GM23338 (cell line): ENCODE measurements at regions not wholly inside any gene's neighbourhood (a gene's known extent, or its start where the extent isn't known, plus 50 kb on each side); places are given as distances from the start of the nearest gene placed in this dataset.

ENCODE experiments used
- ATAC-seq: fragments of 200-7000 bp; cut with Tn5 transposase; 3 replicates; pipeline ENCODE4 v1.9.1; 2020
- DNase-seq: peaks from one replicate; pipeline ENCODE4 v3.0.0-alpha.2; 2015; ENCODE audit warnings: low spot score
- H2AFZ ChIP-seq: fragments of 200-600 bp; sonication (generic); 2 replicates; pipeline ENCODE4 v1.8.0; 2016; ENCODE audit warnings: antibody characterized with exemption, mild to moderate bottlenecking, moderate library complexity
- H3F3A ChIP-seq: fragments of 200-600 bp; sonication (generic); replicated peaks from 2 replicates; pipeline ENCODE4 v1.8.0; 2017; ENCODE audit warnings: antibody characterized with exemption, mixed run types, low read depth
- H3K27ac ChIP-seq: fragments of 200-600 bp; sonication (generic); 2 replicates; pipeline ENCODE4 v1.6.1; 2016; ENCODE audit warnings: low read depth
- H3K27me3 ChIP-seq: fragments of 200-600 bp; sonication (generic); 2 replicates; pipeline ENCODE4 v1.8.0; 2016; ENCODE audit warnings: mild to moderate bottlenecking, mixed run types, moderate library complexity; ENCODE audit not compliant: insufficient read depth
- H3K36me3 ChIP-seq: fragments of 200-600 bp; sonication (generic); 2 replicates; pipeline ENCODE4 v1.8.0; 2016; ENCODE audit warnings: mild to moderate bottlenecking; ENCODE audit not compliant: insufficient read depth
- H3K4me1 ChIP-seq: fragments of 200-600 bp; sonication (generic); 2 replicates; pipeline ENCODE4 v1.8.0; 2016; ENCODE audit warnings: mild to moderate bottlenecking, moderate library complexity; ENCODE audit not compliant: insufficient read depth
- H3K4me2 ChIP-seq: fragments of 200-600 bp; sonication (generic); 2 replicates; pipeline ENCODE4 v1.7.1; 2017; ENCODE audit warnings: mixed run types
- H3K4me3 ChIP-seq: fragments of 200-600 bp; sonication (generic); 2 replicates; pipeline ENCODE4 v1.6.1; 2016; ENCODE audit warnings: mixed run types
- H3K79me2 ChIP-seq: fragments of 200-600 bp; sonication (generic); replicated peaks from 2 replicates; pipeline ENCODE4 v1.8.0; 2017; ENCODE audit warnings: mild to moderate bottlenecking; ENCODE audit not compliant: insufficient read depth
- H3K9me2 ChIP-seq: fragments of 200-600 bp; sonication (generic); 2 replicates; pipeline ENCODE4 v1.8.0; 2017; ENCODE audit not compliant: insufficient read depth
- H4K20me1 ChIP-seq: fragments of 200-600 bp; sonication (generic); replicated peaks from 2 replicates; pipeline ENCODE4 v1.8.0; 2017; ENCODE audit warnings: mild to moderate bottlenecking; ENCODE audit not compliant: insufficient read depth
- H3K27ac Mint-ChIP-seq: 2 replicates; pipeline ENCODE4 v1.8.0; 2020; ENCODE audit warnings: inconsistent platforms, mild to moderate bottlenecking, moderate library complexity, mixed read lengths
- H3K27me3 Mint-ChIP-seq: 3 replicates; pipeline ENCODE4 v1.8.0; 2022; ENCODE audit warnings: low read depth, mild to moderate bottlenecking, moderate library complexity, mixed read lengths, inconsistent platforms; ENCODE audit not compliant: insufficient read depth, poor library complexity
- H3K36me3 Mint-ChIP-seq: 3 replicates; pipeline ENCODE4 v1.8.0; 2021; ENCODE audit warnings: low read depth, mild to moderate bottlenecking, inconsistent platforms, moderate library complexity, mixed read lengths
- H3K4me1 Mint-ChIP-seq: 3 replicates; pipeline ENCODE4 v1.8.0; 2020; ENCODE audit warnings: mild to moderate bottlenecking, inconsistent platforms, mixed read lengths
- H3K4me3 Mint-ChIP-seq: 3 replicates; pipeline ENCODE4 v1.8.0; 2021; ENCODE audit warnings: moderate library complexity, mild to moderate bottlenecking, inconsistent platforms, mixed read lengths
- H3K9me3 Mint-ChIP-seq: 3 replicates; pipeline ENCODE4 v1.8.0; 2020; ENCODE audit warnings: moderate library complexity, mild to moderate bottlenecking, inconsistent platforms, mixed read lengths
- CTCF ChIP-seq, 2 experiments: fragments of 200-600 bp in 1 of 2; sonication (generic) in 1 of 2; conservative IDR thresholded peaks; 2 replicates each; pipeline versions ENCODE4 v1.5.1 to v1.6.1; 2016 to 2017; ENCODE audit warnings: antibody characterized with exemption in 2 of 2, low read depth in 2 of 2, mild to moderate bottlenecking in 2 of 2, moderate library complexity in 1 of 2
- ETS1 ChIP-seq: IDR thresholded peaks from 2 replicates; pipeline ENCODE4 v1.6.1; 2016; ENCODE audit warnings: antibody characterized with exemption
- EZH2 ChIP-seq: fragments of 200-600 bp; sonication (generic); IDR thresholded peaks from one replicate; pipeline ENCODE4 v1.8.0; 2017; ENCODE audit warnings: antibody characterized with exemption, mild to moderate bottlenecking, low read depth; ENCODE audit not compliant: unreplicated experiment
- EZH2phosphoT487 ChIP-seq: fragments of 200-600 bp; sonication (generic); IDR thresholded peaks from one replicate; pipeline ENCODE4 v1.8.1; 2018; ENCODE audit warnings: antibody characterized with exemption; ENCODE audit not compliant: unreplicated experiment
- JUNB ChIP-seq: IDR thresholded peaks from one replicate; pipeline ENCODE4 v1.6.1; 2016; ENCODE audit warnings: antibody characterized with exemption; ENCODE audit not compliant: unreplicated experiment
- POLR2AphosphoS5 ChIP-seq: IDR thresholded peaks from 2 replicates; pipeline ENCODE4 v1.6.1; 2016; ENCODE audit warnings: antibody characterized with exemption, low read depth
- REST ChIP-seq: IDR thresholded peaks from one replicate; pipeline ENCODE4 v1.6.1; 2018; ENCODE audit warnings: antibody characterized with exemption; ENCODE audit not compliant: unreplicated experiment
- STAT1 ChIP-seq: IDR thresholded peaks from one replicate; pipeline ENCODE4 v1.6.1; 2016; ENCODE audit warnings: antibody characterized with exemption; ENCODE audit not compliant: unreplicated experiment
- ZNF114 ChIP-seq: fragments of 250-450 bp; sonication (Bioruptor Pico); IDR thresholded peaks from 2 replicates; pipeline ENCODE4 v1.5.0; 2020; ENCODE audit warnings: mild to moderate bottlenecking, moderate library complexity
- ZNF331 ChIP-seq: fragments of 250-450 bp; sonication (Bioruptor Pico); IDR thresholded peaks from 2 replicates; pipeline ENCODE4 v1.5.0; 2020; ENCODE audit warnings: low read depth, mild to moderate bottlenecking, moderate library complexity

- Histone ChIP-seq H4K20me1 (no peaks in the 10 kb centered on the region), H3K36me3 (no peaks in the 10 kb centered on the region), H3K4me2 (no peak overlapping the region), H3K9me2 (peaks cover 8% of the 10 kb centered on the region; the same call in 1 of the 2 replicates), H3K4me1 (no peaks in the 10 kb centered on the region), H3K27ac (no peak overlapping the region), H3K27me3 (no peaks in the 10 kb centered on the region), H3K4me3 (no peak overlapping the region), H3F3A (no peaks in the 10 kb centered on the region), H3K79me2 (no peaks in the 10 kb centered on the region), H2AFZ (no peak overlapping the region)
- Mint-ChIP-seq H3K9me3 (peaks cover 22% of the 10 kb centered on the region), H3K4me1 (no peaks in the 10 kb centered on the region; the same call in 2 of the 3 replicates), H3K4me3 (no peak overlapping the region), H3K36me3 (peaks cover 8% of the 10 kb centered on the region; the same call in 2 of the 3 replicates), H3K27ac (no peak overlapping the region), H3K27me3 (peaks cover 2% of the 10 kb centered on the region)
- DNase-seq (no peak), ATAC-seq (no peak)
- TF ChIP-seq ETS1: no peak
- TF ChIP-seq EZH2: no peak
- TF ChIP-seq EZH2phosphoT487: no peak
- TF ChIP-seq REST: no peak
- TF ChIP-seq ZNF331: peak; percentile 82
- TF ChIP-seq CTCF (conservative IDR thresholded peaks at IDR 0.05; ENCODE audit: low read depth in 2 of 2): no peak
These were observed 370.2 kb upstream of the TMTC1 start for GRCh38 chr12:30153981-30154380.

- no peaks in the 10 kb centered on the region for H3K79me2 ChIP-seq
- no peaks in the 10 kb centered on the region for H3K36me3 ChIP-seq
- H3K36me3 Mint-ChIP-seq: peaks cover 8% of the 10 kb centered on the region; the same call in 2 of the 3 replicates
- H3F3A ChIP-seq: no peaks in the 10 kb centered on the region
- H3K27ac Mint-ChIP-seq: no peak overlapping the region
- H3K27me3 Mint-ChIP-seq: peaks cover 2% of the 10 kb centered on the region
- peaks cover 16% of the 10 kb centered on the region for H3K9me2 ChIP-seq
- H3K27ac ChIP-seq: no peak overlapping the region
- H2AFZ ChIP-seq: no peak overlapping the region
- no peak for ATAC-seq
- no peaks in the 10 kb centered on the region for H3K4me1 ChIP-seq
- DNase-seq: no peak
- no peak overlapping the region for H3K4me2 ChIP-seq
- H3K9me3 Mint-ChIP-seq: peaks cover 19% of the 10 kb centered on the region
- no peak overlapping the region for H3K4me3 ChIP-seq
- H3K27me3 ChIP-seq: no peaks in the 10 kb centered on the region
- H3K4me3 Mint-ChIP-seq: no peak overlapping the region
- H3K4me1 Mint-ChIP-seq: no peaks in the 10 kb centered on the region; the same call in 2 of the 3 replicates
- no peaks in the 10 kb centered on the region for H4K20me1 ChIP-seq
- no peak for TF ChIP-seq CTCF (conservative IDR thresholded peaks at IDR 0.05; ENCODE audit: low read depth in 2 of 2)
- TF ChIP-seq JUNB: no peak
- TF ChIP-seq ETS1: no peak
- no peak for TF ChIP-seq STAT1
- TF ChIP-seq POLR2AphosphoS5: no peak
- no peak for TF ChIP-seq REST
- TF ChIP-seq EZH2phosphoT487: no peak
- TF ChIP-seq ZNF114: no peak
These were observed 369.0 kb upstream of the TMTC1 start for GRCh38 chr12:30152705-30153104.
